Breast epithelium (tissue), 3 donors: ENCODE measurements at regions not wholly inside any gene's neighbourhood (a gene's known extent, or its start where the extent isn't known, plus 50 kb on each side); places are given as distances from the start of the nearest gene placed in this dataset.

Source experiments
- CTCF ChIP-seq, 3 donors: fragments of 450-650 bp; IDR thresholded peaks; one replicate each; pipeline ENCODE4 v1.5.1; 2016 to 2017; ENCODE audit warnings: antibody characterized with exemption in 3 of 3, mild to moderate bottlenecking in 3 of 3, moderate library complexity in 3 of 3
- POLR2A ChIP-seq: fragments of 450-650 bp; IDR thresholded peaks from one replicate; pipeline ENCODE4 v1.6.1; 2016; ENCODE audit warnings: antibody characterized with exemption, mild to moderate bottlenecking, moderate library complexity

- TF ChIP-seq CTCF (IDR thresholded peaks at IDR 0.05) (no peak), POLR2A (no peak)
These were observed 990.4 kb downstream of the EFNA5 start for GRCh38 chr5:106680330-106680729.
